Femur (tissue), 1 donor: ENCODE measurements at regions not wholly inside any gene's neighbourhood (a gene's known extent, or its start where the extent isn't known, plus 50 kb on each side); places are given as distances from the start of the nearest gene placed in this dataset.

Experiments used
- DNase-seq: peaks from one replicate; pipeline ENCODE4 v3.0.0-alpha.2; 2017

GRCh38 chr5:2530609-2531008 lies 220.9 kb downstream of the IRX2 start:
- DNase-seq: no peak

- DNase-seq: no peak
These were observed 221.9 kb downstream of the IRX2 start for GRCh38 chr5:2529371-2530092.

GRCh38 chr5:2525351-2525750 lies 226.1 kb downstream of the IRX2 start:
- DNase-seq: no peak

GRCh38 chr5:2524620-2525019 lies 226.9 kb downstream of the IRX2 start:
- no peak for DNase-seq

- no peak for DNase-seq
These were observed 228.3 kb downstream of the IRX2 start for GRCh38 chr5:2523180-2523579.

GRCh38 chr5:2522372-2522771 lies 229.1 kb downstream of the IRX2 start:
- no peak for DNase-seq

- no peak for DNase-seq
These were observed 232.3 kb downstream of the IRX2 start for GRCh38 chr5:2519153-2519552.

- DNase-seq: no peak
These were observed 234.0 kb downstream of the IRX2 start for GRCh38 chr5:2517451-2517850.

- DNase-seq: no peak
These were observed 236.2 kb downstream of the IRX2 start for GRCh38 chr5:2515180-2515764.

- DNase-seq: no peak
These were observed 237.0 kb downstream of the IRX2 start for GRCh38 chr5:2514484-2514883.

- no peak for DNase-seq
These were observed 239.8 kb downstream of the IRX2 start for GRCh38 chr5:2511706-2512105.

GRCh38 chr5:2511126-2511525 lies 240.4 kb downstream of the IRX2 start:
- no peak for DNase-seq

GRCh38 chr5:2509527-2509926 lies 241.9 kb downstream of the IRX2 start:
- no peak for DNase-seq

- no peak for DNase-seq
These were observed 243.0 kb downstream of the IRX2 start for GRCh38 chr5:2508514-2508913.

- DNase-seq: no peak
These were observed 243.9 kb downstream of the IRX2 start for GRCh38 chr5:2507611-2508010.

GRCh38 chr5:2506603-2507002 lies 244.9 kb downstream of the IRX2 start:
- no peak for DNase-seq

- no peak for DNase-seq
These were observed 246.3 kb downstream of the IRX2 start for GRCh38 chr5:2505217-2505616.

- no peak for DNase-seq
These were observed 248.4 kb downstream of the IRX2 start for GRCh38 chr5:2502970-2503594.

- no peak for DNase-seq
These were observed 251.6 kb downstream of the IRX2 start for GRCh38 chr5:2499917-2500316.

- DNase-seq: no peak
These were observed 254.6 kb downstream of the IRX2 start for GRCh38 chr5:2496891-2497290.

GRCh38 chr5:2496126-2496525 lies 255.4 kb downstream of the IRX2 start:
- no peak for DNase-seq

GRCh38 chr5:2493356-2493755 lies 258.1 kb downstream of the IRX2 start:
- DNase-seq: no peak

GRCh38 chr5:2492476-2492875 lies 259.0 kb downstream of the IRX2 start:
- no peak for DNase-seq

- DNase-seq: no peak
These were observed 259.6 kb downstream of the IRX2 start for GRCh38 chr5:2491846-2492245.

- DNase-seq: no peak
These were observed 262.2 kb downstream of the IRX2 start for GRCh38 chr5:2489306-2489705.
